Mesenchymal stem cell (in vitro differentiated cells and primary cell): ENCODE measurements at regions not wholly inside any gene's neighbourhood (a gene's known extent, or its start where the extent isn't known, plus 50 kb on each side); places are given as distances from the start of the nearest gene placed in this dataset.

Source experiments
- DNase-seq: peaks from one replicate; pipeline ENCODE4 v3.0.0-alpha.2; 2013
- H2AFZ ChIP-seq: one replicate; pipeline ENCODE4 v1.6.1; 2013; ENCODE audit warnings: low read depth, mild to moderate bottlenecking, control low read depth, inconsistent platforms, low read length, moderate library complexity
- H2AK5ac ChIP-seq: 2 replicates; pipeline ENCODE4 v1.6.1; 2013; ENCODE audit warnings: low read length, moderate library complexity, mild to moderate bottlenecking, inconsistent platforms; ENCODE audit not compliant: severe bottlenecking
- H2BK120ac ChIP-seq: one replicate; pipeline ENCODE4 v1.6.1; 2013; ENCODE audit warnings: low read depth, mild to moderate bottlenecking, inconsistent platforms, low read length, moderate library complexity
- H2BK12ac ChIP-seq, 2 experiments: one replicate each; pipeline ENCODE4 v1.6.1; 2013; ENCODE audit warnings: inconsistent platforms in 2 of 2, low read length in 2 of 2, mild to moderate bottlenecking in 2 of 2, moderate library complexity in 2 of 2, control low read depth in 1 of 2
- H2BK15ac ChIP-seq: one replicate; pipeline ENCODE4 v1.6.1; 2013; ENCODE audit warnings: mild to moderate bottlenecking, low read depth, inconsistent platforms; ENCODE audit not compliant: poor library complexity, severe bottlenecking
- H2BK5ac ChIP-seq: 2 replicates; pipeline ENCODE4 v1.6.1; 2013; ENCODE audit warnings: low read depth, mild to moderate bottlenecking, low read length, control low read depth, inconsistent platforms; ENCODE audit not compliant: poor library complexity, severe bottlenecking
- H3K14ac ChIP-seq, 2 experiments: one replicate each; pipeline ENCODE4 v1.6.1; 2013; ENCODE audit warnings: inconsistent platforms in 2 of 2, low read length in 2 of 2, control low read depth in 1 of 2, mild to moderate bottlenecking in 1 of 2, moderate library complexity in 1 of 2
- H3K18ac ChIP-seq, 2 experiments: one replicate each; pipeline ENCODE4 v1.6.1; 2013; ENCODE audit warnings: inconsistent platforms in 2 of 2, low read length in 2 of 2, control low read depth in 1 of 2, low read depth in 1 of 2, mild to moderate bottlenecking in 1 of 2
- H3K23ac ChIP-seq, 2 experiments: one replicate each; pipeline ENCODE4 v1.6.1; 2013; ENCODE audit warnings: inconsistent platforms in 2 of 2, low read length in 2 of 2, mild to moderate bottlenecking in 2 of 2, moderate library complexity in 2 of 2, control low read depth in 1 of 2
- H3K27ac ChIP-seq: 2 replicates; pipeline ENCODE4 v1.5.1; 2013; ENCODE audit warnings: mild to moderate bottlenecking, moderate library complexity, low read length, control low read depth, inconsistent platforms; ENCODE audit not compliant: poor library complexity, severe bottlenecking
- H3K27me3 ChIP-seq, 2 experiments: 2 replicates each; pipeline versions ENCODE4 v1.6.1 to v1.7.0; 2013; ENCODE audit warnings: low read length in 2 of 2, mild to moderate bottlenecking in 2 of 2, moderate library complexity in 2 of 2, control low read depth in 1 of 2, inconsistent platforms in 1 of 2; ENCODE audit not compliant: control insufficient read depth in 1 of 2, insufficient read depth in 1 of 2
- H3K36me3 ChIP-seq, 2 experiments: 2 replicates each; pipeline versions ENCODE4 v1.6.1 to v1.7.0; 2013; ENCODE audit warnings: low read length in 2 of 2, control low read depth in 1 of 2, inconsistent platforms in 1 of 2, low read depth in 1 of 2, mild to moderate bottlenecking in 1 of 2; ENCODE audit not compliant: insufficient read depth in 2 of 2, control insufficient read depth in 1 of 2
- H3K4ac ChIP-seq, 2 experiments: one replicate each; pipeline ENCODE4 v1.6.1; 2013; ENCODE audit warnings: inconsistent platforms in 2 of 2, low read length in 2 of 2, mild to moderate bottlenecking in 2 of 2, moderate library complexity in 2 of 2, control low read depth in 1 of 2, low read depth in 1 of 2
- H3K4me1 ChIP-seq: 2 replicates; pipeline ENCODE4 v1.6.1; 2013; ENCODE audit warnings: low read depth, low read length, control low read depth; ENCODE audit not compliant: control insufficient read depth, insufficient read depth
- H3K4me2 ChIP-seq: 2 replicates; pipeline ENCODE4 v1.6.1; 2013; ENCODE audit warnings: low read length, mild to moderate bottlenecking, inconsistent platforms; ENCODE audit not compliant: poor library complexity, severe bottlenecking
- H3K4me3 ChIP-seq, 2 experiments: 2 replicates each; pipeline versions ENCODE4 v1.5.1 to v1.7.0; 2013; ENCODE audit warnings: low read length in 2 of 2, mild to moderate bottlenecking in 2 of 2, control low read depth in 1 of 2, low read depth in 1 of 2; ENCODE audit not compliant: insufficient read depth in 1 of 2
- H3K79me1 ChIP-seq: replicated peaks from 2 replicates; pipeline ENCODE4 v1.6.1; 2013; ENCODE audit warnings: mild to moderate bottlenecking, control low read depth, low read length, inconsistent platforms; ENCODE audit not compliant: poor library complexity, severe bottlenecking
- H3K9ac ChIP-seq: 2 replicates; pipeline ENCODE4 v1.7.0; 2013; ENCODE audit warnings: mild to moderate bottlenecking, low read length, moderate library complexity
- H3K9me3 ChIP-seq: 2 replicates; pipeline ENCODE4 v1.7.0; 2013; ENCODE audit warnings: mild to moderate bottlenecking, low read length; ENCODE audit not compliant: control insufficient read depth
- H4K8ac ChIP-seq: one replicate; pipeline ENCODE4 v1.6.1; 2013; ENCODE audit warnings: inconsistent platforms, mild to moderate bottlenecking, low read length, moderate library complexity
- H4K91ac ChIP-seq: one replicate; pipeline ENCODE4 v1.6.1; 2013; ENCODE audit warnings: mild to moderate bottlenecking, low read length, inconsistent platforms
- WGBS: methylation state at CpG from one replicate; pipeline ENCODE4 v1.1.7; 2013; ENCODE audit warnings: mixed read lengths; 5-methylcytosine and 5-hydroxymethylcytosine counted together

DNA sequence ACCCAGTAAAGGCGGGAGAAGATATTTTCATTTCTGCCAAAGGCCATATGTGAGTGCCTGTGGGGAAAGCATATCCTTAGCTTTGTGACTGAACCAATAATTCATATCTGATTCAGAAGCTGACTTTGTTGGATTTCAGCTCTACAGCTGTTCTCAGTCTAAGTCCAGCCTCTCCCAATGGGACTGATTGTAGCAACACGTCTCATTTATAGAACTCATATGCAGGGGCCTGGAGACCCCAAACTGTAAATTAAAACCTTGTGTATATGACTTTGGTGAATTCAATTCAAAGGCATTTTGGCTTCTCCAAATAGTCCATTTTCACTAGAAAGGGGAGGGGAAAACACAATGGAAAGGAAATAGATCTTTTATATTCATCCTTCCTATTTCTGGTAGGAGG lies 250.4 kb upstream of the SORL1-AS1 start:
- H2BK12ac ChIP-seq, result no peak overlapping the region
- H3K27me3 ChIP-seq, result peaks cover 5 to 8% of the 10 kb centered on the region in 2 experiments
- no peak overlapping the region for H4K91ac ChIP-seq
- no peaks in the 10 kb centered on the region for H3K9me3 ChIP-seq
- no peaks in the 10 kb centered on the region for H3K36me3 ChIP-seq
- H3K23ac ChIP-seq, result no peak overlapping the region
- no peak overlapping the region for H3K4me3 ChIP-seq
- H3K79me1 ChIP-seq, result no peaks in the 10 kb centered on the region
- H3K27ac ChIP-seq, result no peak overlapping the region
- no peak overlapping the region for H2BK5ac ChIP-seq
- no peak overlapping the region for H3K18ac ChIP-seq
- no peaks in the 10 kb centered on the region for H3K4me1 ChIP-seq
- no peak overlapping the region for H2BK15ac ChIP-seq
- WGBS, result 100% methylated on average over 1 of the region's 2 CpGs
- no peak for DNase-seq
- no peak overlapping the region for H3K4ac ChIP-seq
- H3K14ac ChIP-seq, result no peak overlapping the region
- no peak overlapping the region for H3K9ac ChIP-seq
- no peak overlapping the region for H3K4me2 ChIP-seq
- H2AK5ac ChIP-seq, result no peak overlapping the region
- H2BK120ac ChIP-seq, result no peak overlapping the region
- no peak overlapping the region for H4K8ac ChIP-seq
- H2AFZ ChIP-seq, result no peak overlapping the region

GRCh38 chr11:121700968-121701367 lies 248.2 kb upstream of the SORL1-AS1 start:
- peaks cover 8% of the 10 kb centered on the region in 2 experiments for H3K27me3 ChIP-seq
- H3K4me2 ChIP-seq, result no peak overlapping the region
- no peak overlapping the region for H4K8ac ChIP-seq
- no peak overlapping the region for H2BK12ac ChIP-seq
- no peaks in the 10 kb centered on the region for H3K9me3 ChIP-seq
- no peak overlapping the region for H3K4me3 ChIP-seq
- no peak overlapping the region for H3K23ac ChIP-seq
- no peak overlapping the region for H2AK5ac ChIP-seq
- no peak overlapping the region for H3K4ac ChIP-seq
- H2BK15ac ChIP-seq, result no peak overlapping the region
- no peaks in the 10 kb centered on the region for H3K79me1 ChIP-seq
- H4K91ac ChIP-seq, result no peak overlapping the region
- no peak overlapping the region for H3K9ac ChIP-seq
- H2BK120ac ChIP-seq, result no peak overlapping the region
- no peak overlapping the region for H3K14ac ChIP-seq
- no peaks in the 10 kb centered on the region for H3K36me3 ChIP-seq
- no peaks in the 10 kb centered on the region for H3K4me1 ChIP-seq
- no peak for DNase-seq
- H3K27ac ChIP-seq, result no peak overlapping the region
- H2BK5ac ChIP-seq, result no peak overlapping the region
- H2AFZ ChIP-seq, result no peak overlapping the region
- no peak overlapping the region for H3K18ac ChIP-seq
- 88% methylated on average over 4 of the region's 4 CpGs for WGBS

DNA sequence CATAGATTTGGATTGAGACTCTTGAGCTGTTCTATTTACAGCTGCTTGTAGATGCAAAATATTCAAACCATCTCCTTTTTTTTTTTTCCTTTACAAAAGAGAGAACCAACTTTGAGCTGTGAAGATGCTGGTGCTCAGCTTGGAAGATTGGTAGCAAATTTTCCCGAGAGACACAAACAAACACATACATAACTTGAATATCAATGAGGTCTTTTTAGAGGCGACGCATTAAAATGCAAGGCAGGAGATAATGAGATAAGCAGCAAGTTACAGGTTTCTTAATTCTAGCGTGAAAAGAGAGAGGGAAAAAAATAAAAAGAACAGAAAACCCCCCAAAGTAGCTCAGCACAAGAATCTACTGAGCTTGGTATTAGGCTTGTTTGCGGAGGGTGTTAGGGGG lies 247.0 kb upstream of the SORL1-AS1 start:
- no peak overlapping the region for H2BK120ac ChIP-seq
- H2BK15ac ChIP-seq, result no peak overlapping the region
- no peak overlapping the region for H2BK5ac ChIP-seq
- no peak overlapping the region for H4K91ac ChIP-seq
- H3K4ac ChIP-seq, result no peak overlapping the region
- H3K27me3 ChIP-seq, result peaks cover 8% of the 10 kb centered on the region in 2 experiments
- H2BK12ac ChIP-seq, result no peak overlapping the region
- H3K14ac ChIP-seq, result no peak overlapping the region
- no peak overlapping the region for H3K23ac ChIP-seq
- H3K9me3 ChIP-seq, result no peaks in the 10 kb centered on the region
- DNase-seq, result no peak
- H2AFZ ChIP-seq, result no peak overlapping the region
- H3K9ac ChIP-seq, result no peak overlapping the region
- WGBS, result no CpG with 5 or more reads among the region's 5 CpGs
- H3K27ac ChIP-seq, result no peak overlapping the region
- H3K18ac ChIP-seq, result no peak overlapping the region
- no peaks in the 10 kb centered on the region for H3K4me1 ChIP-seq
- no peak overlapping the region for H4K8ac ChIP-seq
- no peaks in the 10 kb centered on the region for H3K36me3 ChIP-seq
- no peaks in the 10 kb centered on the region for H3K79me1 ChIP-seq
- H3K4me2 ChIP-seq, result no peak overlapping the region
- H3K4me3 ChIP-seq, result no peak overlapping the region
- H2AK5ac ChIP-seq, result no peak overlapping the region

DNA sequence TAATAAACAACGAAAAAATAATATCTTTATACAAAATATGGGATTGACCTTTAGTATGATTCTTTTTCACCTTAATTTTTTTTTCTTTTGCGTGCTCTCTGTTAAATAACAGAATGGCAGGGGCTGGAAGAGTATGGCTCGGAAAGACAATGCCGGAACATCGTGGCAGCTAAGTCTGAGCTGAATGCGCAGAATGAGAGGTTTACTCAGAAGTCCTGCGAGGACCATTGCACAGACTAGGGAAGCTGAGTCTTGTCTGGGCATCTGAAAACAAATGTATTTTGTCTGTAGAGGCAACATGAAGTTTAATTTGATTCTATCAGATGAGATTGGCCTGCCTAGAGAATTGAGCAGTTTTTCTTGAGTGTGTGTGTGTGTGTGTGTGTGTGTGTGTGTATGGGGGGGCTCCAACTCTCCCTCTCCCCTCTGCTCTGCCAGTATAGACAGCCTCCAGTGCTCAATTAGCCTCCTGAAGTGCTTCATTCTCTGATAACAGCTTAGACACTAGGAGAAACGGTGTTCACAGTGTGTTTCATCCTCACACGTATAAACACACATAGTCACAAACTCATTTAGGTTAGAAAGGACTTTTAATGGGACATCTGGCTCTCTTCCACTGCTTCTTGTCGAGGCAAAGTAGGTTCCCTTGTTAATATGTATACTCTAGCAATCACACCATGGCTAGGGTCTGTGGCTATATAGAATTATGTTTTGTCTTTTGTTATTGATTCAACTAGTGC lies 244.3 kb upstream of the SORL1-AS1 start:
- Histone ChIP-seq H3K4me1 (no peaks in the 10 kb centered on the region), H3K18ac (no peak overlapping the region), H2BK120ac (no peak overlapping the region), H3K27ac (no peak overlapping the region), H2BK5ac (no peak overlapping the region), H3K23ac (no peak overlapping the region), H3K4me2 (no peak overlapping the region), H4K8ac (no peak overlapping the region), H2BK12ac (no peak overlapping the region), H3K36me3 (no peaks in the 10 kb centered on the region), H2AFZ (no peak overlapping the region), H2AK5ac (no peak overlapping the region), H3K9me3 (no peaks in the 10 kb centered on the region), H3K9ac (no peak overlapping the region), H2BK15ac (no peak overlapping the region), H3K27me3 (peaks cover 0 to 4% of the 10 kb centered on the region in 2 experiments), H3K79me1 (no peaks in the 10 kb centered on the region), H3K4me3 (no peak overlapping the region), H4K91ac (no peak overlapping the region), H3K4ac (no peak overlapping the region), H3K14ac (no peak overlapping the region)
- no peak for DNase-seq
- 79% methylated on average over 8 of the region's 10 CpGs for WGBS
